ENCODE measurements at regions not wholly inside any gene's neighbourhood (a gene's known extent, or its start where the extent isn't known, plus 50 kb on each side); places are given as distances from the start of the nearest gene placed in this dataset.

- Histone ChIP-seq H3K27me3 (no peaks in the 10 kb centered on the region), H3K36me3 (no peaks in the 10 kb centered on the region), H3K4me3 (no peak overlapping the region), H3K27ac (no peak overlapping the region), H3K9me3 (no peaks in the 10 kb centered on the region), H3K4me1 (no peaks in the 10 kb centered on the region)
- intact Hi-C loops (cut with DNase I; ENCODE audit: low total_unique reads): no loop called here
- DNase-seq: no peak
- TF ChIP-seq CTCF (IDR thresholded peaks at IDR 0.05) (no peak), EP300 (IDR thresholded peaks at IDR 0.05) (no peak), POLR2A (IDR thresholded peaks at IDR 0.05) (no peak), POLR2AphosphoS5 (IDR thresholded peaks at IDR 0.05) (no peak)
- WGBS, 5 donors: 79 to 90% (median 85%) methylated on average over 4 of the region's 4 CpGs
These were observed 721.4 kb downstream of the NSUN3 start for GRCh38 chr3:94784274-94784673.

DNA sequence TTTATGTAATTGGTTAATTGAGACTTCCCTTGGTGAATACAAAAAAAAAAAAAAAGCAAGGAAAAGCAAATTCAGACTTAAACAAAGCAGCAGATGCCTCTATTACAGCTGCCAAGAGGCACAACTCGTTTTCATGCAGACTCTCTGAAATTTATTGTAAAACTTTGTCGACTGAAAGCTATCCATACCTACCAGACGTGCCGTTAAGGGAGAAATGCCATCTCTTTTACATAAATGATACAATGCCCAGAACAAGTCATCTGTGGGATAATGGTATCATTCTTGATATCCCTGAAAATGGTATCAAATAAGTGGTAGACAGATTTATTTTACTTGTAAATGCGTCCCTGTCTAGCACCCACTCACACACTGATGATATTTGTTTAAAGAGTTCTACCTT is 724.2 kb downstream of the NSUN3 start:
- no peaks in the 10 kb centered on the region for H3K27me3 ChIP-seq
- 79 to 85% (median 81%) methylated on average over 5 of the region's 5 CpGs for WGBS, 5 donors
- no peaks in the 10 kb centered on the region for H3K4me1 ChIP-seq
- no peak overlapping the region for H3K27ac ChIP-seq
- no peaks in the 10 kb centered on the region for H3K36me3 ChIP-seq
- DNase-seq: no peak
- H3K9me3 ChIP-seq: no peaks in the 10 kb centered on the region
- intact Hi-C loops (cut with DNase I; ENCODE audit: low total_unique reads): no loop called here
- no peak overlapping the region for H3K4me3 ChIP-seq
- TF ChIP-seq EP300 (IDR thresholded peaks at IDR 0.05) (no peak), POLR2AphosphoS5 (IDR thresholded peaks at IDR 0.05) (no peak), CTCF (IDR thresholded peaks at IDR 0.05) (no peak), POLR2A (IDR thresholded peaks at IDR 0.05) (no peak)

DNA sequence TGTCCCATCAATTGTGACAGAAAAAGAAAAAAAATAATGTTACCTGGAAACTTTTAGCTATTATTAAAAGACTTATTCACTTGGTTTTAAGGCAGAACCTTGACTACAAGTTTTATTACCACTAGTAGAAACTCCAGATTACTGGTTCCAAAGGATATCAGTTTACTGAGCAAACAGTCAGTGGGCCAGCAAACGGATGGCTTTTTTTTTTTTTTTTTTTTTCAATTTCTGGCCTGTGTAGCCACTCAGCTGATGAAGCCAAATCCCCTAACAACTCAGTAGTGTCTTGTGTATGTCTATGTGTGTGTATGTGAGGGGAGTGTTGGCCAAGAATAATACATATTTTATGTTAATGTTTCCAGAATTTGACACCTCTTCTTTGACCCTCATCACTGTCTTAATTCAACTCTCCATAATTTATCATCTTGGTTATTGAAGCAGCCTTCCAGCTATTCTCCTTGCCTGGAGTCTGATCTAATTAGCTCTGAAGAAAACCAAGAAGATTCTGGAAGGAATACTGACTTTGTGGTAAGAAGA is 724.9 kb downstream of the NSUN3 start:
- DNase-seq: no peak
- Histone ChIP-seq H3K36me3 (no peaks in the 10 kb centered on the region), H3K27me3 (no peaks in the 10 kb centered on the region), H3K4me1 (no peaks in the 10 kb centered on the region), H3K4me3 (no peak overlapping the region), H3K27ac (no peak overlapping the region), H3K9me3 (no peaks in the 10 kb centered on the region)
- intact Hi-C loops (cut with DNase I; ENCODE audit: low total_unique reads): no loop called here
- WGBS, 5 donors: 7 to 37% (median 19%) methylated on average over 1 of the region's 1 CpG
- TF ChIP-seq POLR2AphosphoS5 (IDR thresholded peaks at IDR 0.05) (no peak), CTCF (IDR thresholded peaks at IDR 0.05) (no peak), EP300 (IDR thresholded peaks at IDR 0.05) (no peak), POLR2A (IDR thresholded peaks at IDR 0.05) (no peak)

GRCh38 chr3:94794563-94794962 is 731.7 kb downstream of the NSUN3 start:
- H3K4me3 ChIP-seq: no peak overlapping the region
- H3K27ac ChIP-seq: no peak overlapping the region
- no peaks in the 10 kb centered on the region for H3K9me3 ChIP-seq
- no peaks in the 10 kb centered on the region for H3K27me3 ChIP-seq
- intact Hi-C loops (cut with DNase I; ENCODE audit: low total_unique reads): no loop called here
- no peaks in the 10 kb centered on the region for H3K36me3 ChIP-seq
- no peaks in the 10 kb centered on the region for H3K4me1 ChIP-seq
- no peak for DNase-seq
- no peak for TF ChIP-seq POLR2AphosphoS5 (IDR thresholded peaks at IDR 0.05)
- no peak for TF ChIP-seq CTCF (IDR thresholded peaks at IDR 0.05)
- no peak for TF ChIP-seq POLR2A (IDR thresholded peaks at IDR 0.05)
- no peak for TF ChIP-seq EP300 (IDR thresholded peaks at IDR 0.05)

Data from stomach (tissue), 8 donors.